Left hindlimb (tissue), 1 donor: ENCODE measurements at regions not wholly inside any gene's neighbourhood (a gene's known extent, or its start where the extent isn't known, plus 50 kb on each side); places are given as distances from the start of the nearest gene placed in this dataset.
"Not testable (repeated sequence)": the region's sequence is repeated elsewhere in the genome, so short reads cannot be mapped to it uniquely, and the experiment has no call there.

Experiments
- DNase-seq: peaks from one replicate; pipeline ENCODE4 v3.0.0-alpha.2; 2018

DNA sequence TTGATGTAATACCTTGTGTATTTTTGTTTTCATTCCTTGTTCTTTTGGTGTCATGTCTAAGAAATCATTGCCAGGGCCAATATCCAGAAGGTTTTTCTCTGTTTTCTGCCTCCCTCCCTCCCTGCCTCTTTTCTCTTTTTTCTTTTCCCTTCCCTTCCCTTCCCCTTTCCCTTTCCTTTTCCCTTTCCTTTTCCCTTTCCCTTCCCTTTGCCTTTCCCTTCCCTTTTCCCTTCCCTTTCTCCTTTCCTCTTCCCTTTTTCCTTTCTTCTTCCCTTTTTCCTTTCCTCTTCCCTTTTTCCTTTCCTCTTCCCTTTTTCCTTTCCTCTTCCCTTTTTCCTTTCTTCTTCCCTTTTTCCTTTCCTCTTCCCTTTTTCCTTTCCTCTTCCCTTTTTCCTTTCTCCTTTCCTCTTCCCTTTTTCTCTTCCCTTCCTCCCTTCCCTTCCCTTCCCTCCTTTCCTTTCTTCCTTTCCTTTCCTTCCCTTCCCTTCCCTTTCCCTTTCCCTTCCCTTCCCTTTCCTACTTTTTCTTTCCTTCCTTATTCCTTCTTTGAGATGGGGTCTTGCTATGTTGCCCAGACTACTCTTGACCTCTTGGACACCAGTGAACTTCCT lies 646.1 kb downstream of the RAPGEF2 start:
- DNase-seq: no peak

DNA sequence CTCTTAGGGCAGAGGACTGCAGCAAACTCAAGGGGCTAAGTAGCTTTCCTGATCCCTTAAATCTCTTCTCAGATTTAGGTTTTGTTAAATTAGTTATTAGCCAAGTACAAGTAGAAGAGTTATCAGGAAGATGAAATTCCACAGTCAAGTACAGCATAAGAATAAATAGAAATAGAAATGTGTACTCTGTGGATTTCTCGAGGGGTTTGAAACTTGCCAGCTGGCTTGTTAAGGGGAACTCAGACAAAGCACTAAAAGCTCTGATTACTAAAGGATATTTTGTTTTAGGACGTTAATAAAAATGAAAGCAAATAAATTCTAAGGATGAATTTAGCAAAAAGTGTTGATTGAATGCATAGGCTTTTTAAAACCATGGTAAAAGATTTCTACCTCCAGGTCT lies 654.6 kb downstream of the RAPGEF2 start:
- no peak for DNase-seq

DNA sequence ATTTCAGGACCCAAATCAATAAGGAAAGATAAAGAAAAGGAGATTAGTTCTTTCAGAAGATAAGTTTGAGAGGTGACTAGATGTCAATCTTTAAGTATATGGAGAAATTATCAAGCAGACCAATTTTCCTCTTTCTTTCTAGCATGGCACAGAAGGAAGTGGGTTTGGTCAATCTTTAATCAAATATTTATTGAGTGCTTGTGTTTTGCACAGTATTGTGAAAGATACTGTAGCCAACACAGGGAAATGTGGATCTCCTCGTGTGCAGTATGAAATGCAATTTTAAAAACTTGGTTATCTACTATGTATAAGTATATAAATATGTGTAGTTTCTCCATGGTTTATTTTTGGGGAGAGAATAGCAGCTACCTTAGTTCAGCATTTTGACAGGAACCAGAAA lies 655.2 kb downstream of the RAPGEF2 start:
- no peak for DNase-seq

DNA sequence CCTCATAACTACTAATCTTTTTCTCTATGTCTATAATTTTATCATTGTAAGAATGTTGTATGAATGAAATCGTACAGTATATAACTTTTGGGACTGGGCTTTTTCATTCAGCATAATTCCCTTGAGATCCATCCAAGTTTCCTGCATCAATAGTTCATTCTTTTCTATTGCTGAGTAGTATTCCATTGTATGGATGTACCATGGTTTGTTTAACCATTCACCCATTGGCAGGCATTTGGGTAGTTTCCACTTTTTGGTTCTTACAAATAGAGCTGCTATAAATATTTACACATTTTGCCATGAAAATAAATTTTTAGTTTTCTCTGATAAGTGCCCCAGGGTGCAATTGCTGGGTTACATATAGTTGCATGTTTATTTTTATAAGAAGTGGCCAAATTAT lies 659.8 kb downstream of the RAPGEF2 start:
- DNase-seq: no peak

DNA sequence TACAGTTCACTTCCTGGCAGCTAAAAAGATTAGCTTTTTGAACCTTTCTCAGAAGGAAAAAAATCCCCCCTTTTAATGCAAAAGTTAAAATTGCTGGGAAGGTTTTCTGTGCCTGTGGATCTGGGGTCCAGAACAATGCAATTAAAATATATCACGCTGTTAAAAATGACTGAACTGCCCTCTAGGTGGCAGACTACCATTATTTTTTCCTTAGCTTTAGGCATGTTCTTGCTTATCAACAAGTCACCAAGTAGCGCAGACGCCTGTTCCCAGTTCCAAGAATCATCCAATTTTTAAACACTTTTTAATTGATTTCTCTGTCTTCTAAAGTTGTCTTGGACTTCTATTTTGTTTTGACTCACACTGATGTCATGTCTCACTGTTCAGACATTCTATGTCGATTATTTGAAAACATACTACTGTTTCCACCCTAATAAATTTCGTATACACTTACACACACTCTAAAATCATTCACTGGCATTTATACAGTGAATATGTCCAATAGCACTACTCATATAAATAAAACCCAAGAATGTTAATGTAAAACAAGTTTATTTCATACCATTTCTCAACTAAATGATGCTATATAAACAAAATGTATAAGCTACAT lies 661.6 kb downstream of the RAPGEF2 start:
- DNase-seq: no peak

DNA sequence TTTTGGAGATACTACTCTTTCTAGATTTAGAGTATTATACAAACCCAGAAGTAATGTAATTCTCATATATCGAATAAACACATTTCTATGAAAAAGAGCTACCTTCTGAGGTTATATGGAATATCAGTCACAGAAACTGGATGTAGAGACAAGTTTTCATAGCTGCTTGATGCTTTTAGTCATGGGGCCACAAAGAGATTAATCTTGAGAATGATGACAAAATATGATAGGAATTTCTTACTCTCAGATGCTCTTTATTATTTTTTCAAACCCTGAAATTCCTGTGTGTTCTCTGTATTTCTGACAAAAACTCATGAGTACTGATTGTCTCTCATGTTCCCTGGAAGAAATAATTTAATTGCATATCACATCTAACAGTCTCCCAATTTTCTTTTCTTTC lies 662.5 kb downstream of the RAPGEF2 start:
- no peak for DNase-seq

DNA sequence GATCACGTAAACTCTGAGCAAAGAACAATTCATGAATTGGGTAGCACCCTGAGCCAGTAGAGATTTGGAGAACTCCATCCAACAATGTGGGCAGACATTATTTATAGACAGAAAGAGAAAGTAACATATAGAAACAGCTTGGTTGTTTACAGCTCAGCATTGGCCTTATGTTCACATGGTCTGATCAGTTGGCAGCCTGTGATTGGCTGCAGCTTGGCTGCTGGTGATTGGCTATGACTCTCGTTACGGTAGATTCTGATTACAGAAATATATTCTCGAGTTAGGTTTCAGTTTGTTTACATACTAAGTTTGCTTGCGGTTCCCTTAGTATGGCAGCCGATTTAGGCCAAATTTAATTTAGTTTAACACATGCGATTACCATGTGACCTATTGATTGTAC lies 663.4 kb downstream of the RAPGEF2 start:
- no peak for DNase-seq

DNA sequence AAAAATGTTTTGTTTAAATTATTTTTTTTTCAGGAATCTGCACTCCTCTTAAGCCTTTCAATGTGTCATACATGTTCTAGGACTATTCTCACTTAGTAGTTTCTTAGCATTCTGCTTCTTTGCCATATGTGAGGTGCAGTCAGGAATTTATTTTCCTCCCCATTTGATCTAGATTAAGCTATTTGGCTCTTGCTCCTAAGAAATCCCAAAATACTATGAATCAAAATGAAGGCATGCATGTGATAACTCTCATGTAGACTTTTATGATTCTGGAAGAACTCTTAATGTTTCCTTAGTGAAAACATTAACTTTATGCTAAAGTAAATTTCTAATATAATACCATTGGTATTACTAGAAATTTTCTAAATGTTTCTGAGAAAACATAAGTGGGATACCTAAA lies 664.5 kb downstream of the RAPGEF2 start:
- no peak for DNase-seq

DNA sequence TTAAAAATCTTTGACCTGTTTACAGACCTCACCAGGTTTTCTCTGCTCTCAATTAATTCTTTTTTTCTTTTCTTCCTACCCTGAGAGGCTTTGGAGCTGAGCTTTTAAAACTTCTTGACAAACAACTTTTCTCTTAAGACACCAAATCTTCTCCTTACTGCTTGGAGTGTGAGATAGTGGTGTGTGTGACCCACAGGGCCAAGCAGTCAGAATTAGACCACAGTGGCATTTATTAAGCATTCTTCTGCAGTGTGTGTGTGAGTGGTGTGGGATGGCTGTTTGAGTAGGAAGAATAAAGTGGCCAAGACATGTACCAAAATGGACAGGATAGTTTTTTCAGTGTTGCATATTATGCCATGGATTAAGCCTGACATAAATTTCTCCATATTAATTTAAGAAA lies 665.1 kb downstream of the RAPGEF2 start:
- no peak for DNase-seq

DNA sequence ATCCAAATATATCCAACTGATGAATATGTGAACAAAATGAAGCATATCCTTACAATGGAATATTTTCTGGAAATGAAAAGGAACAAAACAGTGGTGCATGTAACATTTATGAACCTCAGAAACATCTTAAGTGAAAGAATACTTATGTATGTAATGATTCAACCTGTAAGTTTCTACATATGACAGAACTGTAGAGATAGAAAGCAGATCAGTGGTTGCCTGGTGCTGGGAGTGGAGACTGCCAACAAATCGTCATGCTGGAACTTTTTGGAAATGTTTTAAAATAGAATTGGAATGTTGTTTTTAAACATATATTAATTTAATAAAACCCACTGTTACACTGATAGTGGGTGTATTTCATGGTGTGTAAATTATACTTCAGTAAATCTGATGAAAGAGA lies 667.5 kb downstream of the RAPGEF2 start:
- DNase-seq: no peak

DNA sequence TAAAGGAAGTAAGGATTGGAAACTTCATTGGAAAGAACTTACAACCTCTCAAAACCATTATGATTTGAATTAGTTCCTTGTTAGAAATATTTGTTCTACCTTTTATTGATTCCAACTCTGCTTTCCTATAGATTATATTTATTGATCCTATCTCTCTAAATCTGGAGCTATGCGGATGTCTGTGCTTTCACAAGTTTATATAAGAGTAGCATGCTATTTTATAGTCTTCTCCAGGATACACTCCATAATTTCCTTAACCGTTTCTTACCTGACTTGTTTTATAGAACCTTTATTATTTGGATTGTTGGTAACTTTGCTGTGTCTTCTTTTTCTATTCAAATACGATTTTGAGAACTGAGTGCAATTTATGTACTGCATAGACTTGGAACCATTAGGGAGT lies 668.1 kb downstream of the RAPGEF2 start:
- no peak for DNase-seq

DNA sequence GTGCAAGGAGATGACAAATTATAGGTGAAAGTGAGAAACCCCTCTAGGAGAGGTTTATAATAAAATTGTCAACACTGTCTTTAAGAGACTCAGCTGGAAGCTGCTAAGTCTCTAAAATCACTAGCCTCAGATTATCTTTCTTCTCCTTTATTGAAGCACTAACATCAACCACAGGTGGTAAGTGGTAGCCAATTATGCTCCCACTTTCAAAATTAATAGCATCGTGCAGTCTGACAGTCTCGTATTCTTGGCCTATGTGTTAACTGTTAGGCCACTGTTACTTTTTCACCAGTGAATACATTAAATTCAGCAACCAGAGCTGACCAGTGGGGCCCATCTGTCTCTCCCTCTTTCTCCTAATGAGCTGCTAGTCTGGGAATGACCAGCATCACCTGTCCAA lies 674.1 kb downstream of the RAPGEF2 start:
- no peak for DNase-seq

DNA sequence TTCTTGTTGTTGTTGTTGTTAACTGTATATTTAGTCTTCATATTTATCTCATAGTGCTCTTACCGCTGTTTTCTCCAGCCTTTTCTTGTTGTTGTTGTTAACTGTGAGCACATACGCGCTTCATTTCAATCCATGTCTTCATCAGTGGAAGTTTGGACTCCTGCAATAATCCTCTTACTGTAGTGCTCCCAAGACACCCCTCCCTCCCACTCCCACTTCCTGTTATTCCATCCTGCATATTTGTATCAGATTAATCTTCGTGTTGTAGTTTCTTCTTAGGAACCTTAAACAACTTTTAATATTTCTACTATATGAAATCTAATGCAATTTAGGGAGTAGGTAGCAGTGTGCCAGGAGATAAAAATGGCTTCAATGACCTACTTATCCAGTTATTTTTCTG lies 674.8 kb downstream of the RAPGEF2 start:
- no peak for DNase-seq

DNA sequence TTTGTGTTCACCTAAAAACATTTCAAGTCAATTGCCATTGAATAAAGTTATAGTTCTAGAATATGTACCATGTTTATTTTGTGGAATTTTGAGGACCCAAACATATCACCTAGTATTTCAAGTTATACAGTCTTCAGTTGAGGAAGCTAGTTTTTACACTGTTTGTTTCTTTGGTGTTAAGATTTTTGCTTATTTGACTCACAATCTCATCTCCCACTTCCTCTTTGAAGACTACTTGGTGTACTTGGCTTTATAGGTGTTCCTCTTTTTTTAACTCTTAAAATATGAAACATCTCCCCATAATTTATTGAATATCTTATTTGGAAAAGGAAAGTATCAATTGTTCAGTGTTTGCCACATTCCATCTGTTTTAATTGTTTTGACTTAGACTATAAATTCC lies 675.4 kb downstream of the RAPGEF2 start:
- DNase-seq: no peak

DNA sequence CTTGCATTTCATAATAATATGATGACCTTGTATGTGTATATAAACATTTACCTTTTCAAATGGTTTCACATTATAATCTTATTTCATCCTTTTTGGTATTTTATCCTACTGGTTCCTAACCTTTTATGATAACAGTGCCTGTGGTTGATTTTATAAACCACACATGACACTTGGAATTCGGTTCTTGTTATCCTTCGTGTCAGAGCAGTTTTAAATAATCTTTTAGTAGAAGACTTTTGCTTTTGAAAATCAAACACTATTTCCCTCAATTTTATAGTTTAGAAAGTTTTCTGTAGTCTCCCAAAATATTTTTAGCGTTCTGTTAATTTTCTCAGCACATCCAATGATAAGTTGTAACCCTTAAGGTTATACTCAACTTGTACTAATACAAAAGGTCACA lies 676.8 kb downstream of the RAPGEF2 start:
- no peak for DNase-seq

DNA sequence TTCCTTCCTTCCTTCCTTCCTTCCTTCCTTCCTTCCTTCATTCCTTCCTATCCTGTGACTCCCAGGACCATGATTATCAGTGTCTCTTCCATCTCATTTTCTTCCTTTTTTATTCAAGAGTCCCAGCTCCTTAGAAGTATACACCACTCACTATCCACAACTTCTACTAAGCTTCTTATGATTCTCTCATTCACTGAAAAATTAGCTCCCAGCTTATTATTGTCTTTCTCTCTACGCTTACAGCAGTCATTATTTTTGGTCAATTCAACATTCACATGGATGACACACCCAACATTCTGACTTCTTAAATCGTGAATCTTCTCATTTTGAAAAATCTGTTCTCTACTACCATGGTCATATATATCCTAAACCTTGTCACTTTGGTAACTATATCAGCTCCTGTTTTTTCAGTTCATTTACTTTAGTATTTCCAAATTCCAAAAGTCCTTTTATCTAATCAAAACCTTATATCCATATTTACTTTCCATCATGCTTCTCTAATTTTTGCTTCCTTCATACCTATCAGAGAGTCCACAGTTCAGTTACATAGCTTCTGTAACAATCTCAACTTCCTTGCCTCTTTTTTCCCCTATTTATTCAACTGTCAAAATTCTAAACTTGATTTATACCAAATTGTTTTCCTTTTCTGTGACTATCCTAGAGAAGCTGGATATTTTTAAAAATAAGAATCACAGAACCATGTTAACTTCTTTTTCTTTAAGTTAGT lies 677.5 kb downstream of the RAPGEF2 start:
- DNase-seq: no peak

DNA sequence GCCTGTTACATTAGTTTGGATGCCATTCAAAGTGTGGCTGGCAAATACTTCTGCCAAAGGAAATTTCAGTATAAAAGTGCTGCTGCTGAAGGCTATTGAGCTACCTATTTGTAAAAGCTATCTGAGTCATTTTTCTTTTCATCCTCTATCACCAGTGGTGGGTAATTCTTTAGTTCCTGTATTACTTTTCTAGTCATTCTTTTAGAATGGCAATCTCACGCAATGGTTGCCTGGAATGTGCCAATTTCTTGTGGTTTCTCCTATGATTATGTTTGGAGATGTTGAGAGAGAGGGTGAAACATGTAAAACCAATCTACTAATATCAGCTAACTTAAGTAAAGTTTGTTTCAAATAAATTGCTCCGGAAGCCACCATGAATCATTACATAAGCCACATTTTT lies 685.0 kb downstream of the RAPGEF2 start:
- no peak for DNase-seq

DNA sequence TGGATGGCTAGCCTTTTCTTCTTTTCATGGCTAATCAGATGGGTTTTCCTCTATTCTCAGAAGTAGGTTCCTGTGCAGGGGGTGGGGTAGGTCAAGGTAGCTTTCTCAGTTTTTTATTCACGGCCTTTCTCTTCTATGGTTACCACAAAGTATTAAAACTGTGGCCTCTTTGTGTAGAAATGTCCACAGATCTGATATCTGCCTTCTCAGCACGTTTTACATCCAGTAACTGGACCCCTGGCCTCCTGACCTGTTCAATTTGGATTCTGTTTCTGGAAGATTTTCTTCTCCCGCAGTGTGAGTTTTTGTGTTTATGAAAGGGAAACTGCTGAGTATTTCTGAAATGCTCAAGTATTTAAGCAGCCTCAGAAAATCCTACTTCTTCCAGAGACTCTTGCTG lies 688.5 kb downstream of the RAPGEF2 start:
- DNase-seq: no peak

DNA sequence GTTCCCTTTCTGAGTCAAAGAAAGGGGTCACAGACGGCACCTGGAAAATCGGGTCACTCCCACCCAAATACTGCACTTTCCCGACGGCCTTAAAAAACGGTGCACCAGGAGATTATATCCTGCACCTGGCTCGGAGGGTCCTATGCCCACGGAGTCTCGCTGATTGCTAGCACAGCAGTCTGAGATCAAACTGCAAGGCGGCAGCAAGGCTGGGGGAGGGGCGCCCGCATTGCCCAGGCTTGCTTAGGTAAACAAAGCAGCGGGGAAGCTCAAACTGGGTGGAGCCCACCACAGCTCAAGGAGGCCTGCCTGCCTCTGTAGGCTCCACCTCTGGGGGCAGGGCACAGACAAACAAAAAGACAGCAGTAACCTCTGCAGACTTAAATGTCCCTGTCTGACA lies 701.7 kb downstream of the RAPGEF2 start:
- DNase-seq: not testable (repeated sequence)

DNA sequence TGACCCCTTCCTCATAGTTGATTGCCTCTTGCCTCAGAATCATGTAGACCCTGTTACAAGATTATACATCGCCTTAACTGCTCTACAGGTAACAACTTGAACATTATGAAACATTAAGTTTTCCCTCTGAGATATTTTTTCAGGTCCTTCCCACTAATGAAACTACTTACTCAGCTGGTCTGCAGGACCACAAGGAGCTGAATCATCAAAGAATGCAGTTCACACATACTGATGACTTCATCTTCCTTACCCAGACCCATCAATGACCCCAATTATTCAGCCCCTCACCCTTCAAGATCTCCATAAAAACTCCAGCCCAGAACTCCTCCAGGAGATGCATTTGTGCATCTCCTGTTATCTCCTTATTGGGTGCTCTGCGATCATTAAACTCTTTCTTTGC lies 720.9 kb downstream of the RAPGEF2 start:
- no peak for DNase-seq

DNA sequence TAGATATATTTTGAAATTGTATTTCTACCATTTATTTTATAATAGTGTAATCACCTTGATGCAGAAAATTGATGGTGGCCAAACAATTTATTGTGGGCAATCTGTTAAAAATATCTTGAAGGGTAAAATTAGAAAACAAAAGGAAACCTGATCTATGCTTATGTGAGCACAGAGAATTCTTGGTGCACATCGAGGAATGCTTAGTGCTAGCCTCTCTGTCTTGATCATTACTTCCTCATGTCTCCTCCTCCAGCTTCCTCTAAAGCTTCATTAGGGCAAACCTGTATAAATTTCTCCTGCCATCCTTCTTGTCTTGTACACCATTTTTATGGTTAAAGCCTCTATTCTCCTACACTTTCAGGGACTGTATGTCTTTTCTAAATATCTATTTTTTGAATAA lies 725.8 kb downstream of the RAPGEF2 start:
- DNase-seq: no peak

DNA sequence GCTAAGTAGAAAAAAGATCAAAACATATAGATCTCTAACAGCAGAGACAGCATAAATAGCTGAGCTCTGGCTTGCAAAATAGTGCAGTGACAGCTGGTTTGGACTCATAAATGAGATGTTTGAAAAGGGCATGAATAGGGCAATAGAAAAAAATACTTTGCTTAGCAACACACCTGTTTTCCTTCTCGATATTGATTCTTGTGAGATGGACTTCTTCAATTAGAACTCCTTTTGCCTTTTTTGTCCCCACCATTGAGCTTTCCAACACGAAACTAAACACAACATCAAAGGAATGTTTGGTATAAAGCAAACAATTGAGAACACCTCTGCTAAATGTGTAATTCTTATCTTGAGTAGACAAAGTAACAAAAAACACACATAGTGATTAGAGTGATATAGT lies 726.3 kb downstream of the RAPGEF2 start:
- no peak for DNase-seq

DNA sequence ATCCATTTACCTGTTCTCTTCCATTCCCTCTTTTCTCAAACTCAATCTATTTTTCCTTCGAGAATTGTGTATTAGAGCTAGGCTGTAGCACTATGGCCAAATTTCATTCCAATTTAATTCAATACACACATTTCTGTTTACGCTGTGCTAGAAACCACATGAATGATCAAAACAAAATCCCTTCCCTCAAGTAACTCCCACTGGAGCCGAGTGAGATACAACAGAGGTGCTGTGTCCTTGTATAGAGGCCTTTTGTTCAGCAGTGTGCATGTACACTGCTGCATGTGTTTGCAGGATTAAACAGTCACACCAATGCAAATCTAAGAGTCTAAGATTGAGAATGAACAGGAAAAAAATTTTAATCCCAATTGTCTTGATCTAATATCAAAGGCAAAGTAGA lies 734.2 kb downstream of the RAPGEF2 start:
- DNase-seq: no peak

DNA sequence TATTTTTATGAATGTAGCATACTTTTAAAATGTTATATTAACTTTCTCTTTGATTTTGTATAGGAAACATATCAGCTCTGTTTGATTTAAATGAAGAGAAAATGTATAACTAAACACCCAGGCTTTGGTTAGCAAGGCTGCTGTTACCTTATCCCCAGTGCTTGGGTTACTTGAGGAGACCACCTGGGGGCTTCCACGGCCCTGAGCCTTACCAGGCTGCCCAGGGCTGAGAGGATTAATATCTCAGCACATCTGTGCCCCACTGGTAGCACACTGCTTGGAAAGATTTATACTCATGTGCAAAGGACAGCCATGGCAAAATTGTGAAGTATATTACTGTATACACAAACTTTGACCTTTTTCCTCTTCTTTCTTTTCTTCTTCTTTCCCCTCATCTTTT lies 752.9 kb downstream of the RAPGEF2 start:
- no peak for DNase-seq

DNA sequence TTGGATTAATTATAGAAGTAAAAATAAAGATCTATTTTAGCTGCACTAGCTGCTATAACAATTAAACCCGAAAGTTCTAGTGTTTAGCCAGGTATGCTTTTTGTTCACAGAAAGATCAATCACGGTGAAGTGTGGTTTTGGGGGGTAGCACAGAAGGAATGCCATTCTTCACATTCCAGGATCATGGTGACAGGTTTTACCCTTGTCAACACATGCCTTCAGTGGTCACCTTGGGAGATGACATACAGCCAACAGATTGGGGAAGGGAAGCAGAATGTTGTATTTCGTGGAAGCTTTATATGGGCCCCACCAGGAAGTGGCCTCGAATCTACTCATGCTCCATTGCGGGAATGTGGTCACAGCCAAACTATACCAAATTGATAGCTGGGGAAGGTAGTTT lies 753.6 kb downstream of the RAPGEF2 start:
- DNase-seq: no peak
